HepG2 (cell line): ENCODE measurements at regions not wholly inside any gene's neighbourhood (a gene's known extent, or its start where the extent isn't known, plus 50 kb on each side); places are given as distances from the start of the nearest gene placed in this dataset.

ENCODE experiments used
- ATAC-seq: fragments of 200-7000 bp; cut with Tn5 transposase; 3 replicates; pipeline ENCODE4 v1.9.1; 2020; ENCODE audit warnings: mild to moderate bottlenecking, moderate library complexity
- BruUV-seq: library from RNA; stranded (reverse); fragments of 400-500 nt; replicated peaks from 2 replicates; lab custom pipeline; 2021; lab: Mats Ljungman, UMichigan
- CTCF ChIA-PET: fragments of 300-600 bp; formaldehyde crosslinking; extraction: SDS; loops from one replicate; lab custom pipeline; 2021; ENCODE audit warnings: low total read pairs, inconsistent platforms, low intra/inter-chr PET ratio; lab: Yijun Ruan, JAX
- POLR2A ChIA-PET: fragments of 350-600 bp; sonication (Branson Sonifier 250); formaldehyde crosslinking; loops from one replicate; lab custom pipeline; 2020; ENCODE audit warnings: antibody characterized with exemption, inconsistent platforms; lab: Yijun Ruan, JAX
- DNase-seq: peaks from one replicate; pipeline ENCODE4 v3.0.0-alpha.2; 2015; ENCODE audit warnings: low spot score
- FAIRE-seq: peaks from 3 replicates; lab custom pipeline; 2011; peaks lifted over from hg19 to GRCh38; lab: Jason Lieb, UNC
- H2AFZ ChIP-seq: one replicate; pipeline ENCODE4 v1.6.1; 2011; ENCODE audit warnings: low read length, inconsistent platforms
- H3K27ac ChIP-seq: fragments of 300-600 bp; 3 replicates; pipeline ENCODE4 v1.8.0; 2011; ENCODE audit warnings: mixed run types, mild to moderate bottlenecking, mixed read lengths, low read length, inconsistent platforms; ENCODE audit not compliant: insufficient read depth; ENCODE audit errors: extremely low read length
- H3K27me3 ChIP-seq, 2 experiments: fragments of 200-600 bp in 1 of 2; 2 replicates in 1 of 2; 3 replicates in 1 of 2; pipeline versions ENCODE4 v1.6.0 to v1.8.0; 2011; ENCODE audit warnings: low read length in 2 of 2, mild to moderate bottlenecking in 2 of 2, moderate library complexity in 2 of 2, inconsistent platforms in 1 of 2; ENCODE audit not compliant: insufficient read depth in 2 of 2, control insufficient read depth in 1 of 2
- H3K36me3 ChIP-seq, 2 experiments: fragments of 200-600 bp in 1 of 2; replicated peaks in 1 of 2; 2 replicates in 1 of 2; 3 replicates in 1 of 2; pipeline versions ENCODE4 v1.5.1 to v1.8.0; 2011; ENCODE audit warnings: low read length in 2 of 2, inconsistent platforms in 1 of 2; ENCODE audit not compliant: insufficient read depth in 2 of 2, control insufficient read depth in 1 of 2
- H3K4me1 ChIP-seq: 2 replicates; pipeline ENCODE4 v1.5.1; 2012; ENCODE audit warnings: low read length, inconsistent platforms; ENCODE audit not compliant: insufficient read depth
- H3K4me2 ChIP-seq: 2 replicates; pipeline ENCODE4 v1.6.0; 2011; ENCODE audit warnings: low read depth, low read length, inconsistent platforms
- H3K4me3 ChIP-seq, 3 experiments: fragments of 200-600 bp in 1 of 3; sonication (generic), shearing (Covaris generic) in 1 of 3; replicated peaks in 1 of 3; 2 replicates each; pipeline ENCODE4 v1.5.1; 2011 to 2016; ENCODE audit warnings: low read length in 3 of 3, inconsistent platforms in 2 of 3, low read depth in 2 of 3, mild to moderate bottlenecking in 2 of 3, control low read depth in 1 of 3, mixed read lengths in 1 of 3; ENCODE audit not compliant: insufficient read depth in 1 of 3
- H3K79me2 ChIP-seq: one replicate; pipeline ENCODE4 v1.6.1; 2011; ENCODE audit warnings: low read length, inconsistent platforms; ENCODE audit not compliant: insufficient read depth
- H3K9ac ChIP-seq: 2 replicates; pipeline ENCODE4 v1.6.0; 2011; ENCODE audit warnings: mild to moderate bottlenecking, low read depth, low read length, inconsistent platforms; ENCODE audit not compliant: insufficient read depth
- H3K9me3 ChIP-seq: 2 replicates; pipeline ENCODE4 v1.5.1; 2012; ENCODE audit warnings: mild to moderate bottlenecking, low read length
- H4K20me1 ChIP-seq: 2 replicates; pipeline ENCODE4 v1.6.0; 2011; ENCODE audit warnings: inconsistent platforms, mild to moderate bottlenecking, low read length, moderate library complexity; ENCODE audit not compliant: insufficient read depth
- BRD4 ChIP-seq: sonication (generic); formaldehyde crosslinking; IDR thresholded peaks from 2 replicates; pipeline ENCODE4 v1.4.0; 2020; ENCODE audit warnings: missing genetic modification reagents
- ELF3 ChIP-seq: IDR thresholded peaks from 2 replicates; pipeline ENCODE4 v1.6.1; 2016; ENCODE audit warnings: missing genetic modification reagents, missing compliant biosample characterization
- GLI4 ChIP-seq: sonication (generic); formaldehyde crosslinking; IDR thresholded peaks from 2 replicates; pipeline ENCODE4 v1.5.1; 2020; ENCODE audit warnings: missing genetic modification reagents, mild to moderate bottlenecking, moderate library complexity, borderline replicate concordance
- GTF3A ChIP-seq: sonication (generic); formaldehyde crosslinking; conservative IDR thresholded peaks from 2 replicates; pipeline ENCODE4 v1.4.0; 2020; ENCODE audit warnings: mild to moderate bottlenecking, missing genetic modification reagents
- RARG ChIP-seq: sonication (generic); formaldehyde crosslinking; IDR thresholded peaks from 2 replicates; pipeline ENCODE4 v1.4.0; 2020; ENCODE audit warnings: low read depth, mild to moderate bottlenecking, missing genetic modification reagents
- RNF219 ChIP-seq: sonication (generic); formaldehyde crosslinking; IDR thresholded peaks from 2 replicates; pipeline ENCODE4 v1.5.0; 2020; ENCODE audit warnings: mild to moderate bottlenecking, missing genetic modification reagents
- SKI ChIP-seq: fragments of 450-650 bp; IDR thresholded peaks from one replicate; pipeline ENCODE4 v1.6.1; 2018; ENCODE audit warnings: mild to moderate bottlenecking; ENCODE audit not compliant: partially characterized antibody
- SMAD3 ChIP-seq: sonication (generic); formaldehyde crosslinking; IDR thresholded peaks from 2 replicates; pipeline ENCODE4 v1.4.0; 2020; ENCODE audit warnings: missing genetic modification reagents
- STAG1 ChIP-seq: sonication (generic); formaldehyde crosslinking; IDR thresholded peaks from 2 replicates; pipeline ENCODE4 v1.4.0; 2020; ENCODE audit warnings: missing genetic modification reagents
- ZNF670 ChIP-seq: sonication (generic); formaldehyde crosslinking; IDR thresholded peaks from 2 replicates; pipeline ENCODE4 v1.8.0; 2022; ENCODE audit warnings: mild to moderate bottlenecking, missing genetic modification reagents, borderline replicate concordance
- ZNF878 ChIP-seq: sonication (generic); formaldehyde crosslinking; IDR thresholded peaks from 2 replicates; pipeline ENCODE4 v1.8.1; 2023; ENCODE audit warnings: mild to moderate bottlenecking, missing genetic modification reagents, moderate library complexity
- WGBS: methylation state at CpG from one replicate; pipeline ENCODE4 v1.1.6; 2017; ENCODE audit warnings: low lambda C conversion rate; 5-methylcytosine and 5-hydroxymethylcytosine counted together
- in situ Hi-C: cut with HindIII; loops from 2 replicates; pipeline ENCODE4 v1.10.0; 2017; ENCODE audit warnings: low pct_unique_long_range_greater_than_20kb; ENCODE audit not compliant: extremely low pct_ligation_motif_present
- intact Hi-C: fragments of 100-400 bp; cut with micrococcal nuclease; formaldehyde crosslinking; loops from one replicate; pipeline ENCODE4 v1.10.0; 2022; ENCODE audit not compliant: unreplicated experiment
- TF ChIP-seq, protein P1 (sequence below): sonication (generic); formaldehyde crosslinking; IDR thresholded peaks from 2 replicates; pipeline ENCODE4 v1.5.0; 2020; ENCODE audit warnings: mild to moderate bottlenecking, missing genetic modification reagents, moderate library complexity
- TF ChIP-seq, protein P2 (sequence below): sonication (generic); formaldehyde crosslinking; IDR thresholded peaks from 2 replicates; pipeline ENCODE4 v1.4.0; 2020; ENCODE audit warnings: mild to moderate bottlenecking, low read depth, missing genetic modification reagents

DNA sequence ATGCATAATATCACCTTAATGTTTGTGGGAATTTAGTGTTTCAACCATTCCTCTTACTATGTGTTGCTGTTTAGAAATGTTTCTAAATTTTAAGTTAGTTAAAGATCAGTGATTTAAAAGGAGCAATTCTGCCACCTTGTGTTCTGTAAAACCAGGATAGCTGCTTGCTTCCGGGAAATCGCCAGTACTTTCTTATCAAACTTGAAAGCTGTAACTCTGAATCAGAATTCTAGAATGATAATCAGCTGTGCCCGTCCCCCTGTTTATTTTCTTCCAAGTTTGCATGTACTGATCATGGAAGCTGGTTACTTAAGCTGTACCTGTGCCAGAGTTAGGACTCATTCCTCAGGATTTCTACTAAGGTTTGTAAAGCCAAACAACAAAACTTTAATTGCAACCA, 656.4 kb downstream of the LTN1 start (continued):
- TF ChIP-seq RNF219 (CRISPR knock-in tag) (no peak), STAG1 (CRISPR knock-in tag) (peak; percentile 78), ZNF670 (no peak), ELF3 (CRISPR knock-in tag) (0 out of 2 replicates have a peak, but pooled peaks have one; percentile 33)
- TF ChIP-seq, protein P1, sequence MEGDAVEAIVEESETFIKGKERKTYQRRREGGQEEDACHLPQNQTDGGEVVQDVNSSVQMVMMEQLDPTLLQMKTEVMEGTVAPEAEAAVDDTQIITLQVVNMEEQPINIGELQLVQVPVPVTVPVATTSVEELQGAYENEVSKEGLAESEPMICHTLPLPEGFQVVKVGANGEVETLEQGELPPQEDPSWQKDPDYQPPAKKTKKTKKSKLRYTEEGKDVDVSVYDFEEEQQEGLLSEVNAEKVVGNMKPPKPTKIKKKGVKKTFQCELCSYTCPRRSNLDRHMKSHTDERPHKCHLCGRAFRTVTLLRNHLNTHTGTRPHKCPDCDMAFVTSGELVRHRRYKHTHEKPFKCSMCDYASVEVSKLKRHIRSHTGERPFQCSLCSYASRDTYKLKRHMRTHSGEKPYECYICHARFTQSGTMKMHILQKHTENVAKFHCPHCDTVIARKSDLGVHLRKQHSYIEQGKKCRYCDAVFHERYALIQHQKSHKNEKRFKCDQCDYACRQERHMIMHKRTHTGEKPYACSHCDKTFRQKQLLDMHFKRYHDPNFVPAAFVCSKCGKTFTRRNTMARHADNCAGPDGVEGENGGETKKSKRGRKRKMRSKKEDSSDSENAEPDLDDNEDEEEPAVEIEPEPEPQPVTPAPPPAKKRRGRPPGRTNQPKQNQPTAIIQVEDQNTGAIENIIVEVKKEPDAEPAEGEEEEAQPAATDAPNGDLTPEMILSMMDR (CRISPR knock-in tag), result peak; percentile 61

DNA sequence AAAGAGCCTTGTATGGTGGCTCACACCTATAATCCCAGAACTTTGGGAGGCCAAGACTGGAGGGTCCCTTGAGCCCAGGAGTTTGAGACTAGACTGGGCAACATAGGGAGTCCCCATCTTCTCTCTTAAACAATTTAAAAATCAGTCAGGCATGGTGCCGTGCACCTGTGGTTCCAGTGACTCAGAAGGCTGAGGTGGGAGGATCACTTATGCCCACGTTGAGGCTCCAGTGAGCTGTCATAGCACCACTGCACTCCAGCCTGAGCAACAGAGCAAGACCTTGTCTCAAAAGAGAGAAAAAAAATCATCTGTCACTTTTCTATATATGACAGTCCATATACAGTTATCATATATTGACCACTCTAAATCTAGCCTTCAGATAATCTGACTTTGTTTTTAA, 658.3 kb downstream of the LTN1 start:
- no peaks in the 10 kb centered on the region for H3K36me3 ChIP-seq
- ChIA-PET POLR2A (no interaction called here), CTCF (no interaction called here)
- FAIRE-seq (no peak), ATAC-seq (no peak), DNase-seq (no peak)
- H3K4me2 ChIP-seq, result no peak overlapping the region
- WGBS, result 13% methylated on average over 2 of the region's 2 CpGs
- no peak for TF ChIP-seq RARG (CRISPR knock-in tag)
- TF ChIP-seq GLI4 (CRISPR knock-in tag), result no peak
- TF ChIP-seq GTF3A (CRISPR knock-in tag), result no peak
- TF ChIP-seq, protein P2, sequence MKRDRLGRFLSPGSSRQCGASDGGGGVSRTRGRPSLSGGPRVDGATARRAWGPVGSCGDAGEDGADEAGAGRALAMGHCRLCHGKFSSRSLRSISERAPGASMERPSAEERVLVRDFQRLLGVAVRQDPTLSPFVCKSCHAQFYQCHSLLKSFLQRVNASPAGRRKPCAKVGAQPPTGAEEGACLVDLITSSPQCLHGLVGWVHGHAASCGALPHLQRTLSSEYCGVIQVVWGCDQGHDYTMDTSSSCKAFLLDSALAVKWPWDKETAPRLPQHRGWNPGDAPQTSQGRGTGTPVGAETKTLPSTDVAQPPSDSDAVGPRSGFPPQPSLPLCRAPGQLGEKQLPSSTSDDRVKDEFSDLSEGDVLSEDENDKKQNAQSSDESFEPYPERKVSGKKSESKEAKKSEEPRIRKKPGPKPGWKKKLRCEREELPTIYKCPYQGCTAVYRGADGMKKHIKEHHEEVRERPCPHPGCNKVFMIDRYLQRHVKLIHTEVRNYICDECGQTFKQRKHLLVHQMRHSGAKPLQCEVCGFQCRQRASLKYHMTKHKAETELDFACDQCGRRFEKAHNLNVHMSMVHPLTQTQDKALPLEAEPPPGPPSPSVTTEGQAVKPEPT (CRISPR knock-in tag), result no peak
- no peak for TF ChIP-seq SKI
- TF ChIP-seq ZNF878 (CRISPR knock-in tag), result no peak
- no peak for TF ChIP-seq SMAD3 (CRISPR knock-in tag)
- no peak for TF ChIP-seq BRD4 (CRISPR knock-in tag)
- in situ Hi-C loops, result no loop called here
- H2AFZ ChIP-seq, result no peak overlapping the region
- H3K9ac ChIP-seq, result no peak overlapping the region
- H4K20me1 ChIP-seq, result no peaks in the 10 kb centered on the region
- no peaks in the 10 kb centered on the region for H3K27me3 ChIP-seq
- no peak overlapping the region for H3K27ac ChIP-seq
- no TSS peak for BruUV-seq
- H3K4me1 ChIP-seq, result no peaks in the 10 kb centered on the region
- no peak overlapping the region for H3K4me3 ChIP-seq
- H3K79me2 ChIP-seq, result no peaks in the 10 kb centered on the region
- H3K9me3 ChIP-seq, result peaks cover 57% of the 10 kb centered on the region
- intact Hi-C loops, result no loop called here
